Common myeloid progenitor, CD34-positive (primary cell): ENCODE measurements at regions not wholly inside any gene's neighbourhood (a gene's known extent, or its start where the extent isn't known, plus 50 kb on each side); places are given as distances from the start of the nearest gene placed in this dataset.

ENCODE experiments used
- CTCF ChIA-PET: fragments of 350-600 bp; sonication (Branson Sonifier 250); formaldehyde crosslinking; loops from one replicate; lab custom pipeline; 2021; ENCODE audit warnings: antibody characterized with exemption; lab: Charles Lee
- POLR2A ChIA-PET: fragments of 350-600 bp; sonication (Branson Sonifier 250); formaldehyde crosslinking; loops from one replicate; lab custom pipeline; 2021; ENCODE audit warnings: antibody characterized with exemption; lab: Charles Lee
- DNase-seq, 3 donors: peaks; one replicate each; pipeline versions ENCODE4 v3.0.0 to v3.0.0-alpha.2; 2013
- H3K27ac ChIP-seq, 2 experiments: 1 replicate in 1 of 2; 2 replicates in 1 of 2; pipeline ENCODE4 v1.7.0; 2013; ENCODE audit warnings: inconsistent platforms in 2 of 2, low read length in 2 of 2, mild to moderate bottlenecking in 2 of 2, low read depth in 1 of 2, moderate library complexity in 1 of 2; ENCODE audit not compliant: severe bottlenecking in 2 of 2, insufficient read depth in 1 of 2, poor library complexity in 1 of 2
- H3K27me3 ChIP-seq, 5 experiments: replicated peaks in 2 of 5; 1 replicate in 3 of 5; 2 replicates in 2 of 5; pipeline versions ENCODE4 v1.6.1 to v1.7.0; 2013; ENCODE audit warnings: low read length in 4 of 5, mild to moderate bottlenecking in 2 of 5, moderate library complexity in 2 of 5, inconsistent platforms in 1 of 5; ENCODE audit not compliant: insufficient read depth in 5 of 5, control insufficient read depth in 4 of 5
- H3K36me3 ChIP-seq, 4 experiments: 1 replicate in 2 of 4; 2 replicates in 2 of 4; pipeline versions ENCODE4 v1.6.1 to v1.7.0; 2013; ENCODE audit warnings: low read length in 3 of 4, control low read depth in 1 of 4, mild to moderate bottlenecking in 1 of 4; ENCODE audit not compliant: control insufficient read depth in 4 of 4, insufficient read depth in 4 of 4
- H3K4me1 ChIP-seq, 4 experiments: 1 replicate in 3 of 4; 2 replicates in 1 of 4; pipeline versions ENCODE4 v1.6.1 to v1.7.1; 2013; ENCODE audit warnings: low read length in 3 of 4, mild to moderate bottlenecking in 3 of 4, control low read depth in 1 of 4, inconsistent platforms in 1 of 4, moderate library complexity in 1 of 4; ENCODE audit not compliant: control insufficient read depth in 4 of 4, insufficient read depth in 4 of 4; ENCODE audit errors: control extremely low read depth in 1 of 4
- H3K4me3 ChIP-seq, 7 experiments: 1 replicate in 4 of 7; 2 replicates in 3 of 7; pipeline versions ENCODE4 v1.5.1 to v1.7.0; 2013; ENCODE audit warnings: mild to moderate bottlenecking in 7 of 7, low read length in 6 of 7, moderate library complexity in 6 of 7, inconsistent platforms in 2 of 7, low read depth in 2 of 7, control low read depth in 1 of 7; ENCODE audit not compliant: insufficient read depth in 4 of 7, control insufficient read depth in 1 of 7; ENCODE audit errors: extremely low read depth in 1 of 7
- H3K9me3 ChIP-seq, 5 experiments: 1 replicate in 4 of 5; 2 replicates in 1 of 5; pipeline versions ENCODE4 v1.6.1 to v1.7.1; 2013; ENCODE audit warnings: low read length in 4 of 5, mild to moderate bottlenecking in 2 of 5, inconsistent platforms in 1 of 5, low read depth in 1 of 5, moderate library complexity in 1 of 5; ENCODE audit not compliant: control insufficient read depth in 4 of 5, insufficient read depth in 2 of 5; ENCODE audit errors: control extremely low read depth in 1 of 5
- WGBS: methylation state at CpG from one replicate; pipeline ENCODE4 v1.1.5; 2013; ENCODE audit not compliant: insufficient coverage; 5-methylcytosine and 5-hydroxymethylcytosine counted together

- POLR2A ChIA-PET = no interaction called here
- DNase-seq = no peak
- peaks cover 0 to 15% (median 3%) of the 10 kb centered on the region in 5 experiments for H3K27me3 ChIP-seq
- no peaks in the 10 kb centered on the region for H3K4me1 ChIP-seq
- no peak overlapping the region for H3K27ac ChIP-seq
- 88% methylated on average over 1 of the region's 4 CpGs for WGBS
- no peak overlapping the region for H3K4me3 ChIP-seq
- H3K36me3 ChIP-seq = no peaks in the 10 kb centered on the region
- CTCF ChIA-PET = no interaction called here
- no peaks in the 10 kb centered on the region for H3K9me3 ChIP-seq
These were observed 174.4 kb upstream of the IRX6 start for GRCh38 chr16:55149622-55150021.

- H3K4me3 ChIP-seq = no peak overlapping the region
- 95% methylated on average over 6 of the region's 9 CpGs for WGBS
- POLR2A ChIA-PET = no interaction called here
These were observed 172.3 kb upstream of the IRX6 start for GRCh38 chr16:55151561-55152305.

GRCh38 chr16:55152875-55153390 is 171.1 kb upstream of the IRX6 start:
- ChIA-PET CTCF (no interaction called here), POLR2A (no interaction called here)
- Histone ChIP-seq H3K36me3 (no peaks in the 10 kb centered on the region), H3K4me3 (no peak overlapping the region), H3K27me3 (peaks cover 0 to 13% (median 3%) of the 10 kb centered on the region in 5 experiments), H3K9me3 (no peaks in the 10 kb centered on the region), H3K4me1 (no peaks in the 10 kb centered on the region), H3K27ac (no peak overlapping the region)
- 95% methylated on average over 2 of the region's 3 CpGs for WGBS
- DNase-seq = no peak

More at GRCh38 chr16:55151561-55152305, 172.3 kb upstream of the IRX6 start:
- peaks cover 0 to 15% (median 3%) of the 10 kb centered on the region in 5 experiments for H3K27me3 ChIP-seq
- no peaks in the 10 kb centered on the region for H3K9me3 ChIP-seq
- no peak overlapping the region for H3K27ac ChIP-seq
- no peaks in the 10 kb centered on the region for H3K4me1 ChIP-seq
- no peaks in the 10 kb centered on the region for H3K36me3 ChIP-seq
- no peak for DNase-seq
- CTCF ChIA-PET = no interaction called here

- Histone ChIP-seq H3K27me3 (peaks cover 0 to 13% (median 3%) of the 10 kb centered on the region in 5 experiments), H3K4me3 (no peak overlapping the region), H3K4me1 (no peaks in the 10 kb centered on the region), H3K27ac (no peak overlapping the region), H3K36me3 (no peaks in the 10 kb centered on the region), H3K9me3 (no peaks in the 10 kb centered on the region)
- POLR2A ChIA-PET = no interaction called here
- WGBS = 90% methylated on average over 3 of the region's 4 CpGs
- CTCF ChIA-PET = no interaction called here
- no peak for DNase-seq
These were observed 169.7 kb upstream of the IRX6 start for GRCh38 chr16:55154262-55154661.

GRCh38 chr16:55154956-55155355 is 169.0 kb upstream of the IRX6 start:
- POLR2A ChIA-PET = no interaction called here
- H3K36me3 ChIP-seq = no peaks in the 10 kb centered on the region

GRCh38 chr16:55155815-55156214 is 168.2 kb upstream of the IRX6 start:
- Histone ChIP-seq H3K9me3 (peaks cover 0 to 2% (median 0%) of the 10 kb centered on the region in 5 experiments), H3K36me3 (no peaks in the 10 kb centered on the region), H3K27me3 (peaks cover 0 to 11% (median 3%) of the 10 kb centered on the region in 5 experiments), H3K4me3 (no peak overlapping the region), H3K27ac (no peak overlapping the region), H3K4me1 (no peaks in the 10 kb centered on the region)
- WGBS = 98% methylated on average over 7 of the region's 9 CpGs
- ChIA-PET CTCF (no interaction called here), POLR2A (interaction anchor here (0.5 kb wide), 1 partner anchor 1265 kb away, joined by 3 read pairs; no protein-coding TSS in a partner anchor)
- DNase-seq = no peak

More at GRCh38 chr16:55154956-55155355, 169.0 kb upstream of the IRX6 start:
- peaks cover 0 to 13% (median 3%) of the 10 kb centered on the region in 5 experiments for H3K27me3 ChIP-seq
- H3K27ac ChIP-seq = no peak overlapping the region
- no peaks in the 10 kb centered on the region for H3K4me1 ChIP-seq
- H3K4me3 ChIP-seq = no peak overlapping the region
- peaks cover 0 to 2% (median 0%) of the 10 kb centered on the region in 5 experiments for H3K9me3 ChIP-seq
- CTCF ChIA-PET = no interaction called here
- no peak for DNase-seq

- ChIA-PET POLR2A (no interaction called here), CTCF (no interaction called here)
- peaks cover 0 to 2% (median 0%) of the 10 kb centered on the region in 5 experiments for H3K9me3 ChIP-seq
- WGBS = 95% methylated on average over 9 of the region's 9 CpGs
- no peaks in the 10 kb centered on the region for H3K36me3 ChIP-seq
- no peaks in the 10 kb centered on the region for H3K4me1 ChIP-seq
- H3K27ac ChIP-seq = no peak overlapping the region
- DNase-seq = no peak
- H3K27me3 ChIP-seq = peaks cover 0 to 2% (median 0%) of the 10 kb centered on the region in 5 experiments
- H3K4me3 ChIP-seq = no peak overlapping the region
These were observed 154.2 kb upstream of the IRX6 start for GRCh38 chr16:55169780-55170179.
